ENCODE measurements at regions not wholly inside any gene's neighbourhood (a gene's known extent, or its start where the extent isn't known, plus 50 kb on each side); places are given as distances from the start of the nearest gene placed in this dataset.
"Not testable (repeated sequence)": the region's sequence is repeated elsewhere in the genome, so short reads cannot be mapped to it uniquely, and the experiment has no call there.

GRCh38 chr2:11947956-11948355 lies 201.5 kb downstream of the LPIN1 start:
- intact Hi-C loops (cut with DNase I) = no loop called here
- no peak for DNase-seq
- ATAC-seq = no peak
- Histone ChIP-seq H3K4me3 (no peak overlapping the region), H3K36me3 (no peaks in the 10 kb centered on the region), H3K27me3 (no peaks in the 10 kb centered on the region), H3K9me3 (no peaks in the 10 kb centered on the region), H3K4me1 (no peaks in the 10 kb centered on the region), H3K27ac (no peak overlapping the region)
- 57% methylated on average over 4 of the region's 4 CpGs for WGBS (ENCODE audit: insufficient coverage, low coverage, low lambda C conversion rate, missing lambda C conversion rate)
- no peak for TF ChIP-seq CTCF (IDR thresholded peaks at IDR 0.05)
- no peak for TF ChIP-seq POLR2A (IDR thresholded peaks at IDR 0.05)

GRCh38 chr2:11949732-11950523 lies 203.5 kb downstream of the LPIN1 start:
- H3K36me3 ChIP-seq = no peaks in the 10 kb centered on the region
- TF ChIP-seq POLR2A (IDR thresholded peaks at IDR 0.05) (no peak), CTCF (IDR thresholded peaks at IDR 0.05) (no peak)
- no peaks in the 10 kb centered on the region for H3K27me3 ChIP-seq
- H3K4me1 ChIP-seq = no peaks in the 10 kb centered on the region
- intact Hi-C loops (cut with DNase I) = no loop called here
- no peaks in the 10 kb centered on the region for H3K9me3 ChIP-seq
- DNase-seq (no peak), ATAC-seq (no peak)
- 38% methylated on average over 4 of the region's 4 CpGs for WGBS (ENCODE audit: insufficient coverage, low coverage, low lambda C conversion rate, missing lambda C conversion rate)
- no peak overlapping the region for H3K27ac ChIP-seq
- no peak overlapping the region for H3K4me3 ChIP-seq

- 83% methylated on average over 2 of the region's 2 CpGs for WGBS (ENCODE audit: insufficient coverage, low coverage, low lambda C conversion rate, missing lambda C conversion rate)
- intact Hi-C loops (cut with DNase I) = no loop called here
- ATAC-seq = no peak
Observed at GRCh38 chr2:11950896-11951295, 204.5 kb downstream of the LPIN1 start.

GRCh38 chr2:11951492-11951891 lies 205.1 kb downstream of the LPIN1 start:
- H3K4me1 ChIP-seq; H3K9me3 ChIP-seq; H3K36me3 ChIP-seq; ATAC-seq; intact Hi-C loops (cut with DNase I); H3K4me3 ChIP-seq; DNase-seq; H3K27me3 ChIP-seq; H3K27ac ChIP-seq: not testable (repeated sequence)
- 87% methylated on average over 6 of the region's 6 CpGs for WGBS (ENCODE audit: insufficient coverage, low coverage, low lambda C conversion rate, missing lambda C conversion rate)

More at GRCh38 chr2:11950896-11951295, 204.5 kb downstream of the LPIN1 start:
- Histone ChIP-seq H3K27ac (no peak overlapping the region), H3K9me3 (no peaks in the 10 kb centered on the region), H3K36me3 (no peaks in the 10 kb centered on the region), H3K4me3 (no peak overlapping the region), H3K4me1 (no peaks in the 10 kb centered on the region), H3K27me3 (no peaks in the 10 kb centered on the region)
- DNase-seq = no peak
- TF ChIP-seq POLR2A (IDR thresholded peaks at IDR 0.05) (no peak), CTCF (IDR thresholded peaks at IDR 0.05) (no peak)

GRCh38 chr2:11953258-11953657 lies 206.8 kb downstream of the LPIN1 start:
- H3K36me3 ChIP-seq = no peaks in the 10 kb centered on the region
- no peak for TF ChIP-seq POLR2A (IDR thresholded peaks at IDR 0.05)
- no peak for TF ChIP-seq CTCF (IDR thresholded peaks at IDR 0.05)
- ATAC-seq (no peak), DNase-seq (no peak)
- no peaks in the 10 kb centered on the region for H3K27me3 ChIP-seq
- intact Hi-C loops (cut with DNase I) = no loop called here
- H3K4me1 ChIP-seq = no peaks in the 10 kb centered on the region
- 68% methylated on average over 3 of the region's 3 CpGs for WGBS (ENCODE audit: insufficient coverage, low coverage, low lambda C conversion rate, missing lambda C conversion rate)
- no peak overlapping the region for H3K4me3 ChIP-seq
- no peak overlapping the region for H3K27ac ChIP-seq
- H3K9me3 ChIP-seq = no peaks in the 10 kb centered on the region

Measured in right lobe of liver (tissue), 6 donors.